BE2C (cell line): ENCODE measurements at regions not wholly inside any gene's neighbourhood (a gene's known extent, or its start where the extent isn't known, plus 50 kb on each side); places are given as distances from the start of the nearest gene placed in this dataset.

Experiments
- DNase-seq: peaks from one replicate; pipeline ENCODE4 v3.0.0-alpha.2; 2020
- H3K27me3 ChIP-seq: fragments of 250-450 bp; sonication (Bioruptor Pico); 2 replicates; pipeline ENCODE4 v1.5.1; 2020; ENCODE audit warnings: mild to moderate bottlenecking
- H3K36me3 ChIP-seq: fragments of 250-450 bp; sonication (Bioruptor Pico); 2 replicates; pipeline ENCODE4 v1.5.1; 2020; ENCODE audit warnings: mild to moderate bottlenecking
- H3K4me1 ChIP-seq: fragments of 250-450 bp; sonication (Bioruptor Pico); 2 replicates; pipeline ENCODE4 v1.5.1; 2020
- H3K4me3 ChIP-seq: 2 replicates; pipeline ENCODE4 v1.5.1; 2011; ENCODE audit warnings: low read depth, low read length
- H3K9me3 ChIP-seq: fragments of 250-450 bp; sonication (Bioruptor Pico); 2 replicates; pipeline ENCODE4 v1.5.1; 2020
- TF ChIP-seq, protein P1 (sequence below): IDR thresholded peaks from 2 replicates; pipeline ENCODE4 v1.5.1; 2012; ENCODE audit warnings: mild to moderate bottlenecking, low read depth, low read length

DNA sequence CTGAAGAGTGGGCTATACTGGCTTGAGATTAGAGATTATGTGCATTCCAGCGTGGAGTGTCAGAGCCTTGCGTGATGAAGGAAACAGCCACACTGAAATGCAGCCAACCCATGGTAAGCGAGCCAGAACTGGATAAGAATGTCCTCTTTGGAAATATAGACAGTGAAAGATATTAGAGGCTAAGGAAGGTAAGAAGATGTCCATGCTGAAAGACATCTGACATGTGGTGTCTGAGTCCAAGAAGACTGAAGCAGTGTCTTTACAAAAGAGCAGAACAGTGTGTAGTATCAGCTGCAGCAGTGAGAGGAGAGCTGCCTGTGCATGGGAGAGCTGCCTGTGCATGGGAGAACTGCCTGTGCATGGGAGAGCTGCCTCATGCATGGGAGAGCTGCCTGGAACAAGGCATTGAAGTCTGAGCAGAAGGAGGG lies 672.2 kb downstream of the DIPK2A start:
- TF ChIP-seq, protein P1, sequence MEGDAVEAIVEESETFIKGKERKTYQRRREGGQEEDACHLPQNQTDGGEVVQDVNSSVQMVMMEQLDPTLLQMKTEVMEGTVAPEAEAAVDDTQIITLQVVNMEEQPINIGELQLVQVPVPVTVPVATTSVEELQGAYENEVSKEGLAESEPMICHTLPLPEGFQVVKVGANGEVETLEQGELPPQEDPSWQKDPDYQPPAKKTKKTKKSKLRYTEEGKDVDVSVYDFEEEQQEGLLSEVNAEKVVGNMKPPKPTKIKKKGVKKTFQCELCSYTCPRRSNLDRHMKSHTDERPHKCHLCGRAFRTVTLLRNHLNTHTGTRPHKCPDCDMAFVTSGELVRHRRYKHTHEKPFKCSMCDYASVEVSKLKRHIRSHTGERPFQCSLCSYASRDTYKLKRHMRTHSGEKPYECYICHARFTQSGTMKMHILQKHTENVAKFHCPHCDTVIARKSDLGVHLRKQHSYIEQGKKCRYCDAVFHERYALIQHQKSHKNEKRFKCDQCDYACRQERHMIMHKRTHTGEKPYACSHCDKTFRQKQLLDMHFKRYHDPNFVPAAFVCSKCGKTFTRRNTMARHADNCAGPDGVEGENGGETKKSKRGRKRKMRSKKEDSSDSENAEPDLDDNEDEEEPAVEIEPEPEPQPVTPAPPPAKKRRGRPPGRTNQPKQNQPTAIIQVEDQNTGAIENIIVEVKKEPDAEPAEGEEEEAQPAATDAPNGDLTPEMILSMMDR: no peak
- H3K4me3 ChIP-seq: no peak overlapping the region
- DNase-seq: no peak

DNA sequence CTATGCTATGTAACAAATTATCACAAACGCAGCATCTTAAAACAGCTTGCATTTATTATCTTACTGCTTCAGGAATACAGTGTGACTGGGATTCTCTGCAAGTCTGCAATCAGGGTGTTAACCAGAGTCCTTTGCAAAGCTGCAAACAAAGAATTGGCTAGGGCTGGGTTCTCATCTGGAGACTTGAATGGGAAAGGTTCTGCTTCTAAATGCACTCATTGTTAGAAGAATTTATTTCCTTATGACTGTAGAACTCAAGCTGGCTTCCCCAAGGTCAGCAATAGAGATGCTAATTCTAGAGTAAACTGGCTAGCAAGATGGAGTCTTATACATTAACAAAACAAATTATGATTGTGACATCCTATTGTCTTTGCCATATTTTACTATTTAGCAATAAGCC lies 673.7 kb downstream of the DIPK2A start:
- no peak for DNase-seq
- H3K4me3 ChIP-seq: no peak overlapping the region
- TF ChIP-seq, protein P1: no peak
- no peaks in the 10 kb centered on the region for H3K36me3 ChIP-seq
- H3K4me1 ChIP-seq: no peaks in the 10 kb centered on the region
- H3K9me3 ChIP-seq: no peaks in the 10 kb centered on the region
- H3K27me3 ChIP-seq: no peaks in the 10 kb centered on the region; the same call in 1 of the 2 replicates

More for the DNA sequence above, 672.2 kb downstream of the DIPK2A start:
- Histone ChIP-seq H3K36me3 (no peaks in the 10 kb centered on the region), H3K9me3 (no peaks in the 10 kb centered on the region), H3K27me3 (no peaks in the 10 kb centered on the region), H3K4me1 (no peaks in the 10 kb centered on the region)

DNA sequence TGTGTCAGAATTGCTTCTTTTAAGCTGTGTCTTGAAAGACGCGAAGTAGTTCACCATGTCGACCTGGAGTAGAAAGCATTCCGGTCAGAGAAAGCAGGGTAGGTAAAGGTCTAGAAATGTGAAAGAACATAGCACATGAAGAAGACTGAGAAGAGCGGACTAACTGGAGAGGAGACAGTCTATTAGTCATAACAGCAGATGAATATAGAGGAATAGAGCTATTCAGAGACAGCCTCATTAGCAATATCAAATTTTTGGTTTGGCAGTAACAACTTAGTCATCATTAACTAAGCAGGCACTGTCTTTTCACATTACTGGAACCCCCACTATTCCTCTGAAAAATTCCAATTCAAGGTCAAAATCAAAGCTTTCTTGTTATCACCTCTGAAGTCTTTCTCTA lies 678.8 kb downstream of the DIPK2A start:
- no peaks in the 10 kb centered on the region for H3K4me1 ChIP-seq
- TF ChIP-seq, protein P1: no peak
- no peaks in the 10 kb centered on the region; the same call in 1 of the 2 replicates for H3K27me3 ChIP-seq
- H3K36me3 ChIP-seq: no peaks in the 10 kb centered on the region
- no peak overlapping the region for H3K4me3 ChIP-seq
- no peak for DNase-seq
- H3K9me3 ChIP-seq: no peaks in the 10 kb centered on the region

DNA sequence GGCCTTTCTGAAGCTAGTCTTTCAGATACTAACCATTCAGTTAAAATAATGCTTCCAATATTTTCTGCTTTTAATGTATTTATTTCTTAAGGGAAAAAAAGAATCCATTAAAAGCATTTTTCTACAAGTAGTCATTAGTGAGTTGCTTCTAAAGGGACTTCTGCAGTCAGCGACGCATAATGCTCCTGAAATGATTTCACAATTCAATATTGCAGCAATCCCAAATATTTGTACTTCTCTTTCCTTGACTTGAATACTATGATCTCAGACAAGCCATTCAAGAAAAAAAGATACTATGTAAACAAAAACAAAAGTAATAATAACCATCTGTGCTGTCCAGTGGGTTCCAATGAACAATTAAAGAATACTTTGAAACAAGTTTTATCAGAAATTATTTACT lies 681.0 kb downstream of the DIPK2A start:
- Histone ChIP-seq H3K9me3 (no peaks in the 10 kb centered on the region), H3K27me3 (peaks cover 6% of the 10 kb centered on the region), H3K4me1 (no peaks in the 10 kb centered on the region), H3K4me3 (no peak overlapping the region), H3K36me3 (no peaks in the 10 kb centered on the region)
- TF ChIP-seq, protein P1: no peak
- no peak for DNase-seq

DNA sequence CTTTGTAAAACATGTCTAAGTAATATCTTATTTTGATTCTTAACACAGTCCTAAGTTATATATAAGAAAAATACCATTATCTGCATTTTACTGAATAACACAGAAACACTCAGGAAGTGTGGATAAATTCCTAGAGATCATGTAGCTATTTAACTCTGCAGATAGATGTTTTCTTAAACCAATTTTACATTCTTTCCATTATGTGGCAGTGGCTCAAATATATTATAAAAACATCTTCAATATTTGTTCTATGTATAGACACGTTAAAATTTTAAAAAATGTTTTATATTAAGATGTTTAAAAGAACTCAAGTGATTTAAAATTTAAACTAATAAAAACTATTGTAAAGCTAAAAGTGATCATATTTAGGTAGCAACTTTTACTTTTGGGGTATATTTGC lies 683.8 kb downstream of the DIPK2A start:
- H3K4me3 ChIP-seq: no peak overlapping the region
- H3K4me1 ChIP-seq: no peaks in the 10 kb centered on the region
- peaks cover 6% of the 10 kb centered on the region; the same call in 1 of the 2 replicates for H3K27me3 ChIP-seq
- no peaks in the 10 kb centered on the region for H3K9me3 ChIP-seq
- TF ChIP-seq, protein P1: no peak
- no peak for DNase-seq
- no peaks in the 10 kb centered on the region for H3K36me3 ChIP-seq

DNA sequence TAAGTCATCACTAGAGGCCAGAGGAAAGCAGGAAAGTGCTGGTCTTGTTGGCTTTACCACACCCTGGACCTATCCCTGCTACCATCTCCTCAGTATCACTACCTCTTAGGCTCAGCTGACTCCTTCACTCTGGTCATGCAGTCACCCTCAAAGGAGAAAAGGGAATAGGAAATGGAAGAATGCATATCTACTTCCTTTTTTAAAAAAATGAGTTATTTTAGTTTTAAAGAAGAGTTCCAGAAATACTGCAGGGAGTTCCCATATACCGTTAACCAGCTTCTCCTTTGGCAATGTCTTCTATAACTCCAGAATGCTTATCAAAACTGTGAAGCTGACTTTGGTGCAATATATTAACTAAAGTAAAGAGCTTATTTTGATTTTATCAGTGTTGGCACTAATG lies 688.6 kb downstream of the DIPK2A start:
- no peak overlapping the region for H3K4me3 ChIP-seq
- H3K36me3 ChIP-seq: no peaks in the 10 kb centered on the region
- H3K9me3 ChIP-seq: no peaks in the 10 kb centered on the region
- H3K4me1 ChIP-seq: no peaks in the 10 kb centered on the region
- no peak for DNase-seq
- H3K27me3 ChIP-seq: peaks cover 6% of the 10 kb centered on the region; the same call in 1 of the 2 replicates
- TF ChIP-seq, protein P1: no peak
